ENCODE measurements at regions not wholly inside any gene's neighbourhood (a gene's known extent, or its start where the extent isn't known, plus 50 kb on each side); places are given as distances from the start of the nearest gene placed in this dataset.
A peak's percentile ranks its signal among the peaks of the same experiment; 100 is the strongest.

- no peak for DNase-seq (ENCODE audit: low spot score)
Measured at GRCh38 chr4:3343358-3343757, 50.5 kb downstream of the RGS12 start.

GRCh38 chr4:3344104-3344503, 51.3 kb downstream of the RGS12 start:
- no peak for DNase-seq (ENCODE audit: low spot score)

DNA sequence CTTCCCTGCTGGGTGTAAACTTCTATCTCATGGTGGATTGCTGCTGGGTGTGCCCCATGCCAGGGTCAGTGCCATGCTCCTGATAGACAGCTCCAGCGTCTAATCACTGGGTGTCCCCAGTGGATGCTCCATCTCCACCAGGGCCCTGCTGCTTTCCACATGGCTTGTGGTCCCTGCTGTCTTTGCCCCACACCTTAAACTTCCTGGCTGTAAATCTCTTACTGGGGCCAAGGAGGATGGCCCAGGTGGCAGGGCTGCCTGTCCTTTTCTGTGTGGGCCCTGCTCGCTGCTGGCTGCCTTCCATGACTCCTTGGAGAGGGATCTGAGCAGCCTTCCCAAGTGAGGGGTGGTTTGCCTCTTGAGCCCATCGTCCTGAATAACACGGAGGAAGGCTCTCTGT, 51.8 kb downstream of the RGS12 start:
- no peak for DNase-seq (ENCODE audit: low spot score)

DNA sequence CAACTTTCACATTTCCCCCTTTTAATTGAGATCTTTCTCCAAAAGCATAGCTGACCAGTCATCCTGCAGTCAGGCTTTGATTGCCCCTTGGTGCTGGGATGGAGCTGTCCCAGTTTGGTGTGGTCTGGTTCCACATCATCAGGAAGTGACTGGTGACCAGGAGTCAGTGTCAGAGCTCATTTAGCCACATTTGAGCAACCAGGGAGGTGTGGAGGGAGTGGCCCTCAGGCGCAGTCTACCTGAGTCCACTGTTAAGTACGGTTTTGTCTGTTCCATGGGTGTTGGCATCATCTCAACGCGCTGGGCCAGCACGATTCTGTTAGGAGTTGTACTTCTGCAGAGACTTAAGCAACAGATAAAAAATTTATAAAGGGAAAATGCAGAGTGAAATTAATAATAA, 52.6 kb downstream of the RGS12 start:
- no peak for DNase-seq (ENCODE audit: low spot score)

- peak; percentile 65 for DNase-seq (ENCODE audit: low spot score)
Measured at GRCh38 chr4:3346146-3346545, 53.3 kb downstream of the RGS12 start.

- no peak for DNase-seq (ENCODE audit: low spot score)
Measured at GRCh38 chr4:3347871-3348270, 55.0 kb downstream of the RGS12 start.

DNA sequence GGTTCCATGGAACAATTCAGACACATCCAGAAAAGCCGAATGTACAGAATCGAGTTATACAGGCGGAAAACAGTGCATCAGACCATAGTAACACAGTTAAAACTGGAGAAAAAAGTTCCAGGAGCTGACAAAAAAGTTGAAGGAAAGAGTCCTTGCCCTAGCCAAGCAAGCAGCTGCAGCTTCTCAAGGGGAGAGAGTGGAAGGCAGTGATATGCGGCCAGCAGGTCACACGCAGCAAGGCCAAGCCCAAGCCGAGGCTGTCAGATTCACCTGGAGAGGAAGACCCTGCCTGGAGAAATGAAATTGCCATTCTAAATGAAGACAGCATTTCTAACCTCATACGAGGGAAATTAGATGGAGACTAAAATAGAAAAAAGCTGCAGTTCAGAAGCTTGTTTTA, 55.8 kb downstream of the RGS12 start:
- DNase-seq (ENCODE audit: low spot score) = no peak

- DNase-seq (ENCODE audit: low spot score) = no peak
Measured at GRCh38 chr4:3349116-3349515, 56.3 kb downstream of the RGS12 start.

GRCh38 chr4:3351997-3352396, 59.2 kb downstream of the RGS12 start:
- DNase-seq (ENCODE audit: low spot score) = no peak

- no peak for DNase-seq (ENCODE audit: low spot score)
Measured at GRCh38 chr4:3352505-3352904, 59.7 kb downstream of the RGS12 start.

DNA sequence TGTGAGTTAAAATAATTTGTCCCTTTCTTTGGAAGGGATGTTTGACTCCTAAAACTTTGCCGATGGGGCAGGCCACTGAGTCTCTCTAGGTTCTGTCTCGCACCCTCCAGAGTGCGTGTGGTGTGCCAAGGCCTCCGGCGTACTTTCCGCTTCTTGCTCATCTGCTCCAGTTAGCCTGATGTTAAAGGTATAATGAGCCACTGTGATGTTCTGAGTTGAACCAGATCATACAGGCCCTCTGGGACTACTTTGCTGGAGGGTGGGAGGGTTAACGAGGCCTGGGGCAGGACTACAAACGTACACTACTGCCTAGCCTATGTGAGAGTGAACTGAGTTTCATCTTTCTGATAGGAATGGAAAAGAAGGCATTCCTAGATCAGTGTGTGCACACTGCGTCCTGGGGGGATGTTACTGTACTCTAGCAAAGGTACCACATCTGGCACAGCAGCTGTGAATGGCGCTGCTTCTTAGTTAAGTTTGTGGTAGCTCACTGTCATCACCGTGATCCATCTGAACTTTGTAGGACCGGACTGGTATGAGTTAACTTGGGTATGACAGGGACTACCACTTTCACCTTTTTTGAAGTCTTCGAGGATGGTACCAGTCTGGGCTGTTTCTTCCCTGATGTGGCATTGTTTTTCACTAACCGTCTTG, 60.2 kb downstream of the RGS12 start:
- DNase-seq (ENCODE audit: low spot score) = no peak

DNA sequence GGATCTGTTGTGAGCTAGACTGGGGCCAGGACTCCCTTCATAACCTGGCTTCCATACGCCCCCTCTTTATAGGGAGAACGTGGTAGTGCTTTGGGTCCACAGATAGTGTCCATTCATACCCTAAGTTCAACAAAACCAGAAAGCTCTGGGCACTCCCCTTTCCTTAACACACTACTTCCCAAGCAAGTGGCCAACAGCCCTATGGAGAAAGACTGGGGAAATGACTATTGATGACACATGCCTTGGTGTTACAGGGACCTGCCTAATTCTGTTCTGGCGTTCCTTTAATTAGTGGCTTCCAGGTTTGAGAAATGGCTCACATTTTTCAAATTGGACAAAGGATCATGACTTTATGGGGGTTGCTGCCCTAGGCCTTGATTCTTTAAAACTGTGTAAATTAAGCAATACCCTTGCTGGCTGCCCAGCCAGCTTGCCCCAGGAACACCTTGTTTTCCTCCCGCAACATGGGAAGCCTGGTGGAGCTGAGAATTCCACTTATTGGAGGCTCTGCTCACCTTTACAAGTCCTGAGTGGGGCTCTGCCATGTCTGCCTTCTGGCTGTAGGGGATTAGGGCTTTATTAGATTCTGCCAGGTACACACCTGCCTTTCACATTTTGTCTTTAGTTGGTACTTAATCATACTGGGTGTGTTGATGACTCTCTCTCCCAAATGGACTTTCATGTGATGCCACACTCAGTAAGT, 61.1 kb downstream of the RGS12 start:
- no peak for DNase-seq (ENCODE audit: low spot score)

DNA sequence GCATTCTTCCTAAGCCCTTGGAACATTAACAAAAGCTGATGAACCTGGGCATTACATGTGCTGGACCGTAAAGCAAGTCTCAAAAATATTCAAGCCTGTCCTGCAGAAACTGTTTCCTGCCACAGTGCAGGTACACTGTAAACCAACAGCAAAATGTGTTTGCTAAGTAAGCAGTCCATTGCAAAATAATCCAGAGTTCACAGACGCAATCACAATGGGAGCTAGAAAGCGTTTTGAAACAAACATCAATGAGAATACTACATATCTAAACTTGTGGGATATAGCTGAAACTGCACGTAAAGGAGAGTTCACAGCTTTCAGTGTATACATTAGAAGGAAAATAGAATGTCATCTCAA, 61.6 kb downstream of the RGS12 start:
- DNase-seq (ENCODE audit: low spot score) = no peak

DNA sequence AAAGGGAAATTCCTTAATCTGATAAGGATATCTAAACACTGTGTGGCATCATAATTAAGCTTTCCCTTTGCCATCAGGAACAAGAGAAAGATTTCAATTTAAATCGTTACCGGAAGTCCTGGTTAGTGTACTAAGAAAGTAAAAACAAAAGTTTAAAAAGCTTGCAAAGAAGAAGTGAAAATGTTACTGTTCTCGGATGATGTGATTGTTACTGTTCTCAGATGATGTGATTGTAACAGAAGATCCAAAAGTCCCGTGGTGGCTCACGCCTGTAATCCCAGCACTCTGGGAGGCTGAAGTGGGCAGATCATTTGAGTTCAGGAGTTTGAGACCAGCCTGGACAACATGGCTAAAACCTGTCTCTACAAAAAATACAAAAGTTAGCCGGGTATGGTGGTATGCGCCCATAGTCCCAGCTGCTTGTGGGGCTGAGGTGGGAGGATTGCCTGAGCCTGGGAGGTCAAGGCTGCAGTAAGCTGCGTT, 62.5 kb downstream of the RGS12 start:
- DNase-seq (ENCODE audit: low spot score) = no peak

DNA sequence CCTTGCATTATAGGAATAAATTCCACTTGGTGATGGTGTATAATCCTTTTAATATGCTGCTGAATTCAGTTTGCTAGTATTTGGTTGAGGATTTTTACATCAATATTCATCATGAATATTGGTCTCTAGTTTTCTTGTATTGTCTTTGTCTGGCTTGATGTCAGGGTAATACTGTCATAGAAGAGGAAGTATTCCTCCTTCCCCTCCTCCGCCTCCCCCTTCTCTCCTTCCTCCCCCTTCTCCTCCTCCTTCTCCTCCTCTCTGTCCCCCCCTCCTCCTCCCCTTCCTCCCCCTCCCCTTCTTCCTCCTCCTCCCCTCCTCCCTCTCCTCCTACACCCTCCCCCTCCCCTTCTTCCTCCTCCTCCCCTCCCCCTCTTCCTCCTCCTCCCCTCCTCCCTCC, 65.8 kb downstream of the RGS12 start:
- no peak for DNase-seq (ENCODE audit: low spot score)

GRCh38 chr4:3360777-3361176, 68.0 kb downstream of the RGS12 start:
- no peak for DNase-seq (ENCODE audit: low spot score)

DNA sequence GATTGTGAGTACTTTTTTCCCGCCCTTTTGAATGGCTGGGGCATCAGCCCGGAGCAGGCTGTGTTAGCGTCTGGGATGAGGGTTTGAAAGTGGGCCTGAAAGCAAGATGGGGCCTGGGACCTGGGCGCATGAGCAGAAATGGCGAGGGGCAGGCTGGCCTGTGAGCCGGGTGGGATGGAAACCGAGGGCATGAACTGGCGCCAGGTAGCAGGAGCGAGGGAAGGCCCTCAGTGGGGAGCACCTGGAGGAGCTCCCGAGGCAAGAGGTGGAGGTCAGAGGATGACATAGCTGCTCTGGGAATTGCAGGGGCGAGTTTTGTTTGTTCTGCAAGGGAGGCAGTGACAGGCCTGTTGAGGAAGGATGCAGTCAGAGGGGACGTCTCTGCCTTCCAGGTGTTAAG, 68.6 kb downstream of the RGS12 start:
- no peak for DNase-seq (ENCODE audit: low spot score)

DNA sequence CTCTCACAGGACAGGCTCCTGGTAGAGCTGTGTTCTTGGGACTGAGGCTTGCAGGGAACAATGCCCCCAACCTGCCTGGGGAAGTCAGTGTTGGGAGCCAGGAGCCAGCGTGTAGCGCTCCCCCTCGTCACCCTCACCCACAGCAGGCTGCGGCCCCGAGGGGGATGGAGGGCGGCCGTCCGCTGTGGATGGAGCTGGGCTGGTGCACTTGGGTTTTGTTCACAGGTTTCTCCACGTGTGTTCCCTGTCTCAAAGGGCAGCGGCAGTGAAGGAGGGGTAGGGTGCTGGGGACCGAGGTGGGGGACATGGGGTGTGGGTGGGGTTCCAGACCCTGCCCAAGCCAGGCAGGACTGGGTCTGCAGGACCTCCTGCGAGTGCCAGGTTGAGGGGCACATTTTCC, 69.1 kb downstream of the RGS12 start:
- no peak for DNase-seq (ENCODE audit: low spot score)

DNA sequence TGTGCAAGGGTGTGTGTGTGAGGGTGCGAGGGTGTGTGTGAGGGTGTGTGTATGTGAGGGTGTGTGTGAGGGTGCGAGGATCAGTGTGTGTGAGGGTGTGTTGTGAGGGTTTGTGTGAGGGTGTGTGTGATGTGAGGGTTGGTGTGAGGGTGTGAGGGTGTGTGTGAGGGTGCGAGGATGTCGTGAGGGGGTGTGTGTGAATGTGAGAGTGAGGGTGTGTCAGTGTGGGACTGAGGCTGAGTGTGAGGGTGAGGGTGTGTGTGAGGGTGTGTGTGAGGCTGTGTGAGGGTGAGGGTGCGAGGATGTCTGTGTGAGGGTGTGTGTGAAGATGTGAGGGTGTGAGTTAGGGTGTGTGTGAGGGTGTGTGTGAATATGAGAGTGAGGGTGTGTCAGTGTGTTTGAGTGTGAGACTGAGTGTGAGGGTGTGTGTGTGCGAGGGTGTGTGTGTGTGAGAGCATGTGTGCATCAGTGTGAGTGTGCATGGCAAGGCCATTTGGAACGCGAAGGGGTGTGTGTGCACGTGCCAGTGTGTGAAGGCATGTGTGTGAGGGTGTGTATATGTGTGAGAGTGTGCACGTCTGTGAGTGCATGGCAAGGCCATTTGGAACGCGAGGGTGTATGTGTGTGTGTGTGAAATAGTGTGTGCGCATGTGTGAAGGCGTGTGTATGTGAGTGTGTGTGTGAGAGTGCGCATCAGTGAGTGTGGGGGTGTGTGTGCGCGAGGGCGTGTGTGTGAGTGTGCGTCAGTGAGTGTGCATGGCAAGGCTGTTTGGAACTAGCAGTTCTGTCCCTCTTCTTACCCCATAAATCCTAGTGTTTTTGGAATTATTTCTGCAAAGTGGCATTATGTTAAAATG, 69.8 kb downstream of the RGS12 start:
- no peak for DNase-seq (ENCODE audit: low spot score)

DNA sequence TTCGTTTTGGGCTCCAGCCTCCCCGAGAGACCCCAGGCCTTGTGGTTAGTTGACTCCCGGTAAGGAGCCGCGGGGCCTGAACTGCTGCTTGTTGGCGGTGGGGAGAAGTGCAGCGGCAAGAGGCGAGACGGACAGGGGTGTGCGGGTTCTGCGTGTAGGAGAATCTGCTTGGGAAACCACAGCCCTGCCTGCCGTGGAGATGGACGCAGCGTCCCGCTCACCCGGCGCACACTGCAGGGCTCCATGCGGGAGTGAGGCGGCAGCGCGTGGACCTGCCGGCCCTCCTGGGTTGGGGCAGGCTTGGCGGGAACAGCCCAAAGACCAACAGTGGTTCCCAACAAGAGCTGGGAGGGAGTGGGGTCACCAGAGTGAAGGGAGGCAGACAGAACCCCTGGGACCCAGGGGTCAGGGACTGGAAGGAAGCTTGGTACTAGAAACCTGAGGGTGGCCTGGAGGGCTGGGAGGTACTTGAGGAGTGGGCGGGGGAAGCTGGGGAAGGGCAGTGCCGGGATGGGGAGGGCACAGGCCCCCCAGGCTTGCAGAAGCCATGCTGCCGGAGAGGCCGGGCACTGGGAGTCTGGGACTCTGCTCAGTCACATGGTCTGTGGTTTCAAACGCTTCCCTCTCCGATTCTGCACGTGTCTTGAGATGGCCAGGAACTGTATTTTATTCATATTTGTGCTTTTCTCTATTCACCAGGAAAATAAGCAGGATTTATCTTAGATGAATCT, 70.8 kb downstream of the RGS12 start:
- no peak for DNase-seq (ENCODE audit: low spot score)

DNA sequence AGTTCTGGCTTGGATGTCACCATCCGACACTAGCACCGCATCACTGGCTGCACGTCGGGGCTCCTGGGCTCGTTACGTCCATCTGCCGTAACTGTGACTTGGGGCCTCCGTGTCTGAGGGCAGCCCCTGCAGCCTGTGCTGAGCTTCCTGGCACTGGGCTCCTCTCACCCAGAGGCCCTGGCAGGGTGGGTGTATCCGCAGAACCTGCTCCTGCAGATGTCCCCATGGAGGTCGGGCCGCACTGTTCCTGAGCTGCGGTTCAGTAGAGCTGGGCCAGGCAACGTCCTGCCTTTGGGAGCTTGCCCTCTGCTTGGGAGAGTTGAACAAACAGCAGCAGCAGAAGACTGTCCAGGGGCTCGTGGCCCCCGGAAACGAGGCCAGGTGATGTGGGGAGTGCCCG, 71.4 kb downstream of the RGS12 start:
- no peak for DNase-seq (ENCODE audit: low spot score)

GRCh38 chr4:3364634-3365314, 72.0 kb downstream of the RGS12 start:
- no peak for DNase-seq (ENCODE audit: low spot score)

Measured in hematopoietic multipotent progenitor cell treated with erythropoietin and hydrocortisone succinate and interleukin-3 and kit ligand, for 17 days (in vitro differentiated cells).